DND-41 (cell line): ENCODE measurements at regions not wholly inside any gene's neighbourhood (a gene's known extent, or its start where the extent isn't known, plus 50 kb on each side); places are given as distances from the start of the nearest gene placed in this dataset.
A peak's percentile ranks its signal among the peaks of the same experiment; 100 is the strongest.

ENCODE experiments used
- CTCF ChIP-seq: IDR thresholded peaks from 2 replicates; pipeline ENCODE4 v1.5.1; 2012; ENCODE audit warnings: borderline replicate concordance, low read length, moderate library complexity, mild to moderate bottlenecking; ENCODE audit not compliant: poor library complexity, severe bottlenecking; ENCODE audit errors: extremely low read depth
- EZH2 ChIP-seq: IDR thresholded peaks from 3 replicates; pipeline ENCODE4 v1.6.1; 2012; ENCODE audit warnings: borderline replicate concordance, low read depth, mild to moderate bottlenecking, moderate library complexity, low read length, inconsistent platforms; ENCODE audit not compliant: severe bottlenecking

- TF ChIP-seq CTCF (peak; percentile 26), EZH2 (no peak)
These were observed 149.4 kb downstream of the ZNF248 start for GRCh38 chr10:37707829-37708578.
